Ishikawa (cell line): ENCODE measurements at regions not wholly inside any gene's neighbourhood (a gene's known extent, or its start where the extent isn't known, plus 50 kb on each side); places are given as distances from the start of the nearest gene placed in this dataset.

Source experiments
- CEBPB ChIP-seq: IDR thresholded peaks from 2 replicates; pipeline ENCODE4 v1.6.1; 2012
- EP300 ChIP-seq: IDR thresholded peaks from 2 replicates; pipeline ENCODE4 v1.6.1; 2012; ENCODE audit warnings: borderline replicate concordance
- FOXM1 ChIP-seq: IDR thresholded peaks from 2 replicates; pipeline ENCODE4 v1.6.1; 2012; ENCODE audit warnings: low read depth, borderline replicate concordance
- MAX ChIP-seq: IDR thresholded peaks from 2 replicates; pipeline ENCODE4 v1.6.1; 2012
- NFIC ChIP-seq: IDR thresholded peaks from 2 replicates; pipeline ENCODE4 v1.6.1; 2012
- RAD21 ChIP-seq: IDR thresholded peaks from 2 replicates; pipeline ENCODE4 v1.6.1; 2012; ENCODE audit warnings: low read depth
- REST ChIP-seq: IDR thresholded peaks from 2 replicates; pipeline ENCODE4 v1.6.1; 2012; ENCODE audit warnings: low read depth, mild to moderate bottlenecking
- TAF1 ChIP-seq: IDR thresholded peaks from 2 replicates; pipeline ENCODE4 v1.6.1; 2012; ENCODE audit warnings: low read depth, mild to moderate bottlenecking
- TCF12 ChIP-seq: IDR thresholded peaks from 2 replicates; pipeline ENCODE4 v1.6.1; 2012; ENCODE audit warnings: low read depth
- TEAD4 ChIP-seq: IDR thresholded peaks from 2 replicates; pipeline ENCODE4 v1.6.1; 2012
- USF1 ChIP-seq: IDR thresholded peaks from 2 replicates; pipeline ENCODE4 v1.6.1; 2012
- YY1 ChIP-seq: IDR thresholded peaks from 2 replicates; pipeline ENCODE4 v1.6.1; 2012; ENCODE audit warnings: low read depth
- ZBTB7A ChIP-seq: IDR thresholded peaks from 2 replicates; pipeline ENCODE4 v1.6.1; 2012; ENCODE audit warnings: low read depth

DNA sequence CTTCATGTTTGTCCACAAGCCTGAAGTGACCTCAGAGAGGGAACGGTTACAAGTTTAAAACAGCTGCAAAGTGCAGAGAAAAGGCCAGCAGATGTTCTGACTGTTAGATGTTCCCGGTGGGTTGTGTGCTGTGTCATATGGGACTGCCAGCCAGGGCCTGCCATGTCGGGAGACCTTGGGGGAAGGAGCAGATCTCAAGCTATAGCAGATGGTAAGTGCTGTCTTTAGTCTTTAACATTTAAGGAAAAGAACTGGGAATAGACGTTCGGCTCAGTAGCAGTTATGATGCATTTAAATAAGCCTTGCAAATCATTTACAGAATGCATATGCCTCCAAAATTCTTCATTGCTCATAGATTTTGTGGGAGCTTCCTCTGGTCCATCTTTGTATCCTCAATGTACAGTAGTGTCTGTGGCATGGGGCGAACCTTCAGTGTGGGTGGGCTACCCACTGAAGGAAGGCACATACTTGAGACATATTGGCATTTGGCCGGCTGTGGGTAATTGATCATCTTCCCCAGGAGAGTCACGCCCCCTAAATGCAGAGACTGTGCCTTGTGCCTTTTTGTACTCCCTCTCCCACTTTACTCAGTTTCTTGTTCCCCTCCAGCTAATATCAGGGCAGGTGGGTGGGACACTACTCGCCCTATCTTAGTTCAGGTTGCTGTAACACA, 131.9 kb downstream of the NPIPB5 start:
- no peak for TF ChIP-seq REST
- TF ChIP-seq CEBPB, result no peak
- no peak for TF ChIP-seq NFIC
- no peak for TF ChIP-seq EP300
- TF ChIP-seq ZBTB7A, result no peak
- TF ChIP-seq TCF12, result no peak
- no peak for TF ChIP-seq TAF1
- no peak for TF ChIP-seq USF1
- TF ChIP-seq MAX, result no peak
- no peak for TF ChIP-seq TEAD4
- no peak for TF ChIP-seq FOXM1
- no peak for TF ChIP-seq RAD21
- no peak for TF ChIP-seq YY1
